Muscle layer of colon (tissue), 2 donors: ENCODE measurements at regions not wholly inside any gene's neighbourhood (a gene's known extent, or its start where the extent isn't known, plus 50 kb on each side); places are given as distances from the start of the nearest gene placed in this dataset.
A peak's percentile ranks its signal among the peaks of the same experiment; 100 is the strongest.

Experiments
- H3K27ac ChIP-seq: one replicate; pipeline ENCODE4 v1.7.0; 2013; ENCODE audit warnings: low read depth, mild to moderate bottlenecking, low read length, moderate library complexity
- H3K27me3 ChIP-seq, 2 donors: one replicate each; pipeline ENCODE4 v1.7.0; 2013; ENCODE audit warnings: low read length in 2 of 2, mild to moderate bottlenecking in 2 of 2; ENCODE audit not compliant: insufficient read depth in 2 of 2, control insufficient read depth in 1 of 2
- H3K36me3 ChIP-seq: one replicate; pipeline ENCODE4 v1.7.0; 2013; ENCODE audit warnings: mild to moderate bottlenecking, low read length; ENCODE audit not compliant: insufficient read depth
- H3K4me1 ChIP-seq: one replicate; pipeline ENCODE4 v1.7.0; 2013; ENCODE audit warnings: mild to moderate bottlenecking, low read length; ENCODE audit not compliant: insufficient read depth
- H3K4me3 ChIP-seq, 2 donors: one replicate each; pipeline ENCODE4 v1.7.0; 2013; ENCODE audit warnings: low read length in 2 of 2, low read depth in 1 of 2, mild to moderate bottlenecking in 1 of 2, moderate library complexity in 1 of 2
- H3K9ac ChIP-seq: one replicate; pipeline ENCODE4 v1.7.0; 2013; ENCODE audit warnings: low read length
- H3K9me3 ChIP-seq: one replicate; pipeline ENCODE4 v1.7.0; 2013; ENCODE audit warnings: mild to moderate bottlenecking, low read length
- donor health status: abdominal sarcoma.
- donor health status: Adenocarcinoma of cecum.

- H3K9me3 ChIP-seq: no peaks in the 10 kb centered on the region
- H3K36me3 ChIP-seq: no peaks in the 10 kb centered on the region
- H3K4me3 ChIP-seq: no peak overlapping the region
- no peak overlapping the region for H3K9ac ChIP-seq
- H3K27me3 ChIP-seq: no peaks in the 10 kb centered on the region
- H3K4me1 ChIP-seq: peaks cover 3% of the 10 kb centered on the region
- H3K27ac ChIP-seq: no peak overlapping the region
Measured at GRCh38 chr5:159444441-159445082, 114.3 kb upstream of the IL12B start.

DNA sequence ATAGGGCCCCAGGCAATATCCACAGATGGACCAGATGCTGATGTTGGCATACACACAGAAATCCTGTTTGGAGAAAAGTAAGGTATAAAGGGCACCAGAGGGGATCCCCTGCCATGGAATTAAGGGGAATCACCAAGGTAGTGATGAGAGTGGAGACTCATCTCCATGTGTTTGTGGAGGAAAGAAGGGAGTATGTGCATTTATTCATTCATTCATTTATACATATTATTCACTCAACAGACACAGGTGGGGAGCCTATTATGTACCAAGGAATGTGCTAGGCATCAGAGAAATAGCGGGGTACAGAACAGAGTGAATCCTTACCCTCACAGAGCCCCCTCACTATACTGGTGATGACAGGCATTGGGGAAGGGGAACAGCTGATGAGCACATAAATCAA, 116.8 kb upstream of the IL12B start:
- no peak overlapping the region for H3K4me3 ChIP-seq
- peaks cover 3% of the 10 kb centered on the region for H3K4me1 ChIP-seq
- no peaks in the 10 kb centered on the region for H3K9me3 ChIP-seq
- H3K9ac ChIP-seq: no peak overlapping the region
- no peaks in the 10 kb centered on the region for H3K27me3 ChIP-seq
- H3K27ac ChIP-seq: no peak overlapping the region
- H3K36me3 ChIP-seq: no peaks in the 10 kb centered on the region

DNA sequence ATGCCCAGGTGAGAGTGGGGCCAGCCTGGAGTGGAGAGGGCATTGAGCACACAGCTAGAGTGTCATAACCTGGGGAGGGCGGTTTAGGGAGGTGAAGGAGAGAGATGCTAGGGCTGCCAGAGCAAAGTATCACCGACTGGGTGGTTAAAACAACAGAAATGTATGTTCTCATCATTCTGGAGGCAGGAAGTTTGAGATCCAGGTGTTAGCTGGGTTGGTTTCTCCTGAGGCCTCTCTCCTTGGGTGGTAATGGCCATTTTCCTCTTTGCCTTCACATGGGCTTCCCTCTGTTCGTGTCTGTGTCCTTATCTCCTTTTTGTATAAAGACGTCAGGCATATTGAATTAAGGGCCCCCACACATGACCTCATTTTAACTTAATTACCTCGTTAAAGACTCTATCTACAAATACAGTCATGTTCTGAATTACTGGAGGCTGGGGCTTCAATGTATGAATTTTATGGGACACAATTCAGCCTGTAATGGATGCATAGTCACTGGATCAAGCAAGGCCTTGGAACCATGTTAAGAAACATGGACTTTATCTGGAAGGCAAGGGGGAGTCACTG, 118.6 kb upstream of the IL12B start:
- H3K4me3 ChIP-seq: no peak overlapping the region
- no peaks in the 10 kb centered on the region for H3K27me3 ChIP-seq
- no peak overlapping the region for H3K9ac ChIP-seq
- no peaks in the 10 kb centered on the region for H3K36me3 ChIP-seq
- no peaks in the 10 kb centered on the region for H3K9me3 ChIP-seq
- H3K27ac ChIP-seq: no peak overlapping the region
- no peaks in the 10 kb centered on the region for H3K4me1 ChIP-seq

- Histone ChIP-seq H3K36me3 (no peaks in the 10 kb centered on the region), H3K9ac (no peak overlapping the region), H3K27ac (no peak overlapping the region), H3K27me3 (no peaks in the 10 kb centered on the region), H3K9me3 (no peaks in the 10 kb centered on the region), H3K4me3 (no peak overlapping the region), H3K4me1 (no peaks in the 10 kb centered on the region)
Measured at GRCh38 chr5:159449925-159450324, 119.6 kb upstream of the IL12B start.

DNA sequence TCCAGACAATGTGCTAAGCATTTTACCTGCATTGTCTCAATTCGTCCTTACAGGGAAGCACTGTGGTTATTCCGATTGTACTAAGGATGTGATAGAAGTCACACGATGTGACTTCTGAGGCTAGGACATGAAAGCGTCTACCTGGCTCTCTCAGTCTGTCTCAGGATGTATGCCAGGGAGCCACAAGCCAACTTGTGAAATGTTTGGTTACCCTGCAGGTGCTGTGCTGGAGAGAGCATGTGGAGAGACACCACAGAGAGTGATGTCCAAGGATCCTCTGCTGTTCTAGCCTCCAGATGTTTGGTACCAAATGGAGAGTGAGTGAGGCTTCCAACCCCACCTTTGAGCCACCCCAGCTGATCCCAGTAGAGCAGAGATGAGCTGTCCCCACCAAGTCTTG, 120.1 kb upstream of the IL12B start:
- Histone ChIP-seq H3K9ac (no peak overlapping the region), H3K27me3 (no peaks in the 10 kb centered on the region), H3K4me3 (no peak overlapping the region), H3K4me1 (no peaks in the 10 kb centered on the region), H3K36me3 (no peaks in the 10 kb centered on the region), H3K27ac (no peak overlapping the region), H3K9me3 (no peaks in the 10 kb centered on the region)

- Histone ChIP-seq H3K36me3 (no peaks in the 10 kb centered on the region), H3K9me3 (no peaks in the 10 kb centered on the region), H3K4me3 (no peak overlapping the region), H3K27ac (peak overlapping the region; percentile 35), H3K27me3 (no peaks in the 10 kb centered on the region), H3K9ac (no peak overlapping the region), H3K4me1 (no peaks in the 10 kb centered on the region)
Measured at GRCh38 chr5:159451197-159452052, 121.1 kb upstream of the IL12B start.

DNA sequence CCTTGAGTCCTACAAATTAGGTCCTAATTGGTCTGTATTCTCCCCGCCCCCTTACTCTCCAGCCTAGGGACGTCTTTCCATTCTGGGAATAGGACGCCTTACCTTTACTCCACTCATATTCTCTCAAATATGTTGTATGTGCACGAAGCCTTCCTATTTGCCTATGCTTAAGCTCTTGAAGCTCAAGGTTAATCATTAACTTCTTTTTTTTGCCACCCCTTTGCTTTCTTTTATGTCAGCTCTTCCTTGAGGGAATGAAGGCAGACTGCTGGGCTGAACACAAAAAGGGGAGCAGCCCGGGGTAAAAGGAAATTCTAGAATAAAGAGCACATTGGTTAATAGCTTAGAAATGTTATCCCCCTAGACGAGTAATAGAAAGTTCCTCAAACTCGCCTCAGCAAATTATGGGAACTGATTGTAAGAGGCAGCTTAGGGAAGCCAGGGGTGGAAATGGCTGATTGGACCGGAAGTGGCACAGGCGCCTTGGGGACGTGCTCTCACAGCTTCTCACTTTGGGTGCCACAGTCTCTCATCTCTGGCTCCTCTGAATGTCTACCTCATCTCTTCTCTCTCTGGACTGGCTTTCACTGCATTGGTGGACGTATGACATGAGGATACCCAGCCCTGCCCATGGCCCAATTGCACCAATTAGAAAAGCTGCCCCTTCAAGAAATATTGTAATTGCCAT, 122.3 kb upstream of the IL12B start:
- Histone ChIP-seq H3K36me3 (no peaks in the 10 kb centered on the region), H3K4me1 (no peaks in the 10 kb centered on the region), H3K9me3 (no peaks in the 10 kb centered on the region), H3K27ac (no peak overlapping the region), H3K9ac (no peak overlapping the region), H3K27me3 (no peaks in the 10 kb centered on the region), H3K4me3 (no peak overlapping the region)

GRCh38 chr5:159453209-159453608, 122.9 kb upstream of the IL12B start:
- H3K36me3 ChIP-seq: no peaks in the 10 kb centered on the region
- H3K4me1 ChIP-seq: no peaks in the 10 kb centered on the region
- H3K9ac ChIP-seq: no peak overlapping the region
- no peak overlapping the region for H3K4me3 ChIP-seq
- H3K27me3 ChIP-seq: no peaks in the 10 kb centered on the region
- no peak overlapping the region for H3K27ac ChIP-seq
- no peaks in the 10 kb centered on the region for H3K9me3 ChIP-seq

DNA sequence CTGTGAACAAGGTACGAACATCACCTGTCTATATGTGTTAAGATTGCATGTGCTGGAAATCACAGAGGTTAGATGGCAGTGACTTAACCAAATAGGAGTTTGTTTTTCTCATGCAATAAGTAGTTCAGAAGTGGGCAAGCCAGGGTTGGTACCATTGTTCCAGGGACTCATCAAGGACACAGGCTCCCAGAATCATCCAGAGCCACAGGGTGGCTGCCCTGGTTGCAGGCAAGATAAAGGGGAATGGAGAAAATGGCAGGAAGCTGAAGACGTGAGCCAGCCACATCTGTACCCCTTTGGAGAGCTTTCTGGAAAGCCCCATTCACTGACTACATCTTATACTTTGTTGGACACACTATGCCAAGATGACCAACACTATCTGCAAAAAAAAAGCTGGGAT, 126.0 kb upstream of the IL12B start:
- H3K36me3 ChIP-seq: no peaks in the 10 kb centered on the region
- H3K9me3 ChIP-seq: no peaks in the 10 kb centered on the region
- no peaks in the 10 kb centered on the region for H3K4me1 ChIP-seq
- no peak overlapping the region for H3K27ac ChIP-seq
- H3K4me3 ChIP-seq: no peak overlapping the region
- no peak overlapping the region for H3K9ac ChIP-seq
- H3K27me3 ChIP-seq: no peaks in the 10 kb centered on the region

GRCh38 chr5:159456722-159457465, 126.6 kb upstream of the IL12B start:
- H3K9ac ChIP-seq: no peak overlapping the region
- no peaks in the 10 kb centered on the region for H3K9me3 ChIP-seq
- H3K4me3 ChIP-seq: no peak overlapping the region
- no peaks in the 10 kb centered on the region for H3K27me3 ChIP-seq
- no peak overlapping the region for H3K27ac ChIP-seq
- peaks cover 2% of the 10 kb centered on the region for H3K4me1 ChIP-seq
- no peaks in the 10 kb centered on the region for H3K36me3 ChIP-seq

DNA sequence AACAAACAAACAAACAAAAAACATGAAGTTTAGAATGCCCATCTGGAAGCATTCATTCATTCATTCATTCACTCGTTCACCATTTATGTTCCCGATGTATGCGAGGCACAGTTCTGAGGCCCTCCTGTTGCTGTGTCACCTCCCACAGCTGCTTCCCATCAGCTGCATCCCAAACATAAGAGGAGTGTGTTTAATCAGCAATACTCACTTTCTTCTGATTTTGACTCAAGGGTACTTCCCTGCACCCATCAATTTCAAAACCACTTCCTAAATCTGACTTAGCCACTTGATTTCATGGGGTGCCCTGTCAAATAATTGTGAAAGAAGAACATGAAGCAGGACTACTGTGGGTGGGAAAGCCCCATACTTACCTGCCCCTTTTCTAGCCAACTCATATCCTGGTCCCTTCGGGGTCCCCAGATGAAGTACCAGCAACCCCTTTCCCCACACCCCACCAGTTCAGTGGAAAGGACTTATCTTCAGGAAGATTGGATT, 128.0 kb upstream of the IL12B start:
- Histone ChIP-seq H3K36me3 (no peaks in the 10 kb centered on the region), H3K4me3 (no peak overlapping the region), H3K27ac (no peak overlapping the region), H3K9ac (no peak overlapping the region), H3K27me3 (no peaks in the 10 kb centered on the region), H3K4me1 (peaks cover 9% of the 10 kb centered on the region), H3K9me3 (no peaks in the 10 kb centered on the region)
